Left colon (tissue), 2 donors: ENCODE measurements at regions not wholly inside any gene's neighbourhood (a gene's known extent, or its start where the extent isn't known, plus 50 kb on each side); places are given as distances from the start of the nearest gene placed in this dataset.
A peak's percentile ranks its signal among the peaks of the same experiment; 100 is the strongest.

Source experiments
- ATAC-seq: fragments of 200-7000 bp; cut with Tn5 transposase; one replicate; pipeline ENCODE4 v1.9.1; 2020; ENCODE audit warnings: mild to moderate bottlenecking, moderate library complexity
- DNase-seq, 2 donors: peaks; one replicate each; pipeline ENCODE4 v3.0.0-alpha.2; 2020
- intact Hi-C, 2 donors: fragments of 100-400 bp; cut with DNase I in 1 of 2; cut with micrococcal nuclease in 1 of 2; formaldehyde crosslinking; loops; one replicate each; pipeline versions ENCODE4 v1.11.2 to v1.14.0; 2022; cut with DNase I, micrococcal nuclease
- donor health status: DM: no; HTN: no; CAD: no.
- donor health status: DM: yes; HTN: yes; CAD: no.

DNA sequence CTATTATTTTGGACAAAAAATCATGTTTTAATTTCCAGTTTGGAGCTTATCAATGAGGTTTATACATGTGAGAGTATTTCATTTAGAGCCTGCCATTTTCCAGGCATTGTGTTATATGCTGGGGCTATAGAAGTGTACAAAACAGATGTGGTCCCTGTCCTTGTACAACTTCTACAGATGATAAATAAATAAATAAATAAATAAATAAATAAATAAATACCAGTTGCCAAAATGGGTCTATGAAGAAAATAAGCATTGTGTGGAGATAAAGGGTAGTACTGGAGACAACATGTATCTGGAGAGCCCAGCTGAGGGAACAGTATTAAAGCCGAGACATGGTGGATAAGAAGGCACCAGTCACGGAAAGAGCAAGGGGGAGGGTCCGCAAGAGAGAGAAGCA lies 210.0 kb downstream of the SS18 start:
- ATAC-seq = no peak
- intact Hi-C loops = no loop called here

DNA sequence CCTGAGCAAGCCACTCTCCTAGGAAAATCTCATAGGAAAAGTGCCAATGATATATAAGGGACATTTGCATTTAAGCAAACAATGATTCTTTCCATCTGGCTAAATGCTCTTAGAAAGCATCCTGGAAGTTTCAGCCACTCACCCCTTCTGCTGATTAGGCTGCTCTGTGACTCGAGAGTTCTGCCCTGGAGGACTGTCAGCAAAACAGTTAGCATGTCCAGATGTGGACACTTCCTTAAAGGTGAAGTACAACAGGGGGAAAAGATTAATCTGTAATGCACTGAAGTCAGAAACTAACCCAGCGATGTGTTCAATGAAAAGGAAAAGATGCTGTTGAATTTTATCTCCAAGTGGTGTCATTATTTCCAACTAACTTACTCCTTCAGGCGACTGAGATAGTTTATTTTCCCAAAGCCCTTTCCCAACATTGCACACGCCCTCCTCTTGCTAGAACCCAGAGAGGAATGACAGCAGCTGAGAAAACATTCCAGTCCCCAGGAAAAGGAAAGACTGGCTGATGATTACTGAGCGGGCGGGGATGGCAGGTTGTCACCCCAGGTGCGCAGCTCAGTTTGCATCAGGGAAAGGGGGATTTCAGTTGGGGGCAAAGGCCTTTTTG lies 214.0 kb downstream of the SS18 start:
- intact Hi-C loops = no loop called here
- DNase-seq (no peak), ATAC-seq (peak; percentile 66)

More for the DNA sequence above, 210.0 kb downstream of the SS18 start:
- DNase-seq = no peak

DNA sequence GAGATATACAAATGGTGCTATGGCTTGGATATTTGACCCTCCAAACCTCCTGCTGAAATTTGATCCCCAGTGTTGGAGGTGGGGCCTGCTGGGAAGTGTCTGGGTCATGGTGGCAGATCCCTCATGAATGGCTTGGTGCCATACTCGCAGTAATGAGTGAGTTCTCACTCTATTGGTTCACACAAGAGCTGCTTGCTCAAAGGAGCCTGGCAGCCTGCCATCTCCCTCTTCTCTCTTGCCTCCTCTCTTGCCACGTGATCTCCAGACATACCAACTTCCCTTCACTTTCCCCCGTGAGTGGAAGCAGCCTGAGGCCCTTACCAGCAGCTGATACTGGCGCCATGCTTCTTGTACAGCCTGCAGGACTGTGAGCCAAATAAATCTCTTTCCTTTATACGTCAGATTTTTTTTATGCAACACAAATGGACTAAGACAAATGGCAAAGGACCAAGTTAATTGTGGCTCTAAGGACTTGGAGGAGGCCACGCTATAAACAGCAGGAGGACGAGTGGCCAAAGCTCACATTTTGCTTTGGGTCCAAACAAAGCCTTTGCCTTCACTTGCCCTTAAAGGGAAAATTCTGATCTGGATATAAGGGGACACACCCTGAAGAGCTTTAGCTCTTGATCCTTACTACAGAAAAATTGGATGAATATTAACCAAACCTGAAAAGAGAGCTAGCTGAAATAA lies 214.7 kb downstream of the SS18 start:
- ATAC-seq (no peak), DNase-seq (peak in 1 of 2 donors; percentile 14)
- intact Hi-C loops = no loop called here

DNA sequence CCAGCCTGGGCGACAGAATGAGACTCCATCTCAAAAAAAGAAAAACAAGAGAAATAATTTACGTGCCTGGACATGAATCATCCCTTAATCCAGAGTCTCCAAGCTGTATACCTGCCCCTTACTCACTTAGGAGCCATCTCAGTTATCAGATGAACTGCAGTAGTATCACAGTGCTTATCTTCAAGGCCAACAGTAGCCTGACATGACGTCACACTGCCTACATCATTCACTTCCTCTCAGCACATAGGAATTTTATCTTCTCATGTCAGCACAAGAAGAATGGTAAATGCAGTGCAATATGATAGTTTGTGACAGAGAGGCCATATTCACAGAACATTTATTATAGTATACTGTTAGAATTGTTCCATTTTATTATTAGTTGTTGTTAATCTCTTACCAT lies 216.6 kb downstream of the SS18 start:
- ATAC-seq (no peak), DNase-seq (no peak)
- intact Hi-C loops = no loop called here

DNA sequence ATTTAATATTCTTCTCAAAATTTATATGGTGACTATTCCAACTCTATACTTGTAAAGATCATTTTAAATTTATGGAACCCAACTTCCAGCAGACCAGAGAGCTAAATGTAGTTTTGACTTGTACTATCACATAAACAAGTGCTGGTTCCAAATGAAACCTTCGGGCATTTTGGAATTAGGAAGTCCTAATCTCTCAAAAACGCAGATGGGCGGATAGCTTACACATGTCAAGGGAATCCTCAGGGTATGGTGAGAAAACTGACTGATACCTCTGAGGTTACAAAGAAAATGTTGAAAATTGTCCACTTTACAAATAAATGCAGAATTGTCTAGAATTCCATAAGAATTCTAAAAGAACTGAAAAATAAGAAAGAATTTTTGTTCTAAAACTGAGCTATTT lies 224.1 kb downstream of the SS18 start:
- intact Hi-C loops = no loop called here
- no peak for DNase-seq
- ATAC-seq = no peak

DNA sequence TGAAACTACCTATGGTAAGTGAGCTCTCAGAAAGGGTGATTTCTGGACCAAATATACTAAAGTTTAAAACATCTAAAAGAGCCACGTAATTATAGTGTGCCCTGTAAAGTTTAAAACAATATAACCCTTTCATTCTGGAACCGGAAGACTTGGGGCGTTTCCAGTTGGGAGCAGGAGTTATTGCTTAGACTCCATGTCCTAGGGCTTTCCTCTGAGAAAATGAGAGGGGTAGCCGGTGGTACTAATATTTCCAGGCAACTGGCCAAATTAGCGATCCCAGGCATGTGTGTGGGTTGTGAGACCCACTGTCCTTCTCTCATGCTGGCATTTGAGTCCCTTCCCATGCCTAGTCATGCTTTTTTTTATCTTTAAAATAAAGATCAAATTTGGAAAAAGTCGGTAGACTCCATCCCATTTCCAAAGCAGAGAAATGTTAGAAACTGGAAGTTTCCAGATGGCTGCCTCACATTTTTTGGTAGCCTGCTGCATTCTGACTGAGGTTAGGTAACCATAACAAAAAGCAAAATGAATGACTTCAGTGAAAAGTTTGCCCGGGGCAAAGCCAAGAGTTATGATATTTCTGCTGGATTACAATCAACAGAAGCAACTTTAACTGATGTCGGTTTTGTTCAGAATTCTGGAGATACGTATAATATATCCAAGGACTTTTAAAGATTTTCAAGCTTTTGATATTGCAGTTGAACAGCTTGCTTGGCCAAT lies 227.4 kb downstream of the SS18 start:
- peak; percentile 15 for ATAC-seq
- intact Hi-C loops = no loop called here
- no peak for DNase-seq

DNA sequence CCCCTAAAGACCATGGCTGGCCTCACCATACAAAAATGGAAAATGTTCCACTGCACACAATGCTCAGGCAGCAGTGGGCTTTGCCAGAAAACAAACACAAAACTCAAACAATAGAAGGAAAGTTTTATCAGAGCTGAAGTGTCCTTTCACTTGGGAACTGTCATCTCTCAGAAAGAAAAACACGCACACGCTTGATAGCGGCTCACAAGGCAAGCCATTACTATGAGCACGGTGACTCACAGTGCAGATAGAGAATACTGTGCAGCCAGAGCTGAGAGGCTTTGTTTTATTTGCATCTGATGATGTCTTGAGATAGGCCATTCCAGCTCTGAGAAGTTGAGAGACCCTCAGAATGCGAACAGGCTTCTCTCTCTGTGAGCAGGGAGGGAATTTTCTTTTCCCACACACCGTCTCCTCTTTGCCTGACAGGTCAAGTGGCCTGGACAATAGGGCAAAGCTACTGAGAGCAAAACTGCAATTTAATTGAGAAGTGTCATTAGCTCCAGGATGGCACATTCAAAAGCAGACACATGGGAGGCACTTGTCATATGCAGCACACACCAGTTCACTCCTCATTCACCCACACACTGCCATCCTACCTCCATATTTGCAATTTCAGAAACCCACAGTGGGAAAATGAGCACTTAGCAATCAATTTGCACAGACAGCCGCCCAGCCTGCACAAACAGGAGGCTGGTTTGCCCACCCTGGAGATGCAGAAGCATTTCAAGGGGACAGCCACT lies 236.6 kb downstream of the SS18 start:
- ATAC-seq (no peak), DNase-seq (no peak)
- intact Hi-C loops = no loop called here

DNA sequence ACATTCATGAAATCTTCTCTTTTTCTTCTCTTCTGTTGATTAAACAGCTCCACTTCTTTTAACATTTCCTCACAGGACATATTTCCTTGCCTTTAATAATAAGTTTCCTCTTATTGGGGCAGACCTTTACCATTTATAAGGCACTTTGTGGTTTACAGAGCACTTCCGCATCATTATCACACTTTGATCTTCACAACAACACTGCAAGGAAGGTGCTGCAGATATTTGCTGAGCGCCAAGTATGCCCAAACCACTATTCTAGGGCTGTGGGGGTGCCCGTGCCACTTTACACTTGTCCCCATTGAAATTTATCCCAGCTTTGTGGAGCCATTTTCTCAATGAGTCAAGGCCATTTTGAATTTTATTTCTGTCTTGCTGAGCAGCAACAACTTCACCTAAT lies 246.6 kb downstream of the SS18 start:
- intact Hi-C loops = no loop called here
- DNase-seq (no peak), ATAC-seq (no peak)

DNA sequence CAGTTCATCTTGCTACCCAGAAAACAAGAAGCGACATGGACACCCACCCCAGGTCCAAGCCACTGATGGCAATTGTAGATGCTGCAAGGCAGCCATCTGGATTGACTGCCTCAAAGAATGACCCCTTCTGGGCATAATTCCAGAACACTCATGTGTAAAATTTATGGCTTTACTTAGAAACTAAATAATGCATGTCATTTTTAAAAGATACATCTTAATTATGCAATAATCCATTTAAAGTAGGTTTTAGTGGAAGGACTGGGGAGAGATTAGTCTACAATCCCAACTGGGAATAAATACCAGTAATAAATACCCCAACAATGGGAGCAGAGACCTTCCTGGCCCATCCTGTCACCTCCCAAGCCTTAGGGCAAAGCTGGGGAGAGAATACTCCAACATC lies 247.7 kb downstream of the SS18 start:
- ATAC-seq (no peak), DNase-seq (no peak)
- intact Hi-C loops = no loop called here

DNA sequence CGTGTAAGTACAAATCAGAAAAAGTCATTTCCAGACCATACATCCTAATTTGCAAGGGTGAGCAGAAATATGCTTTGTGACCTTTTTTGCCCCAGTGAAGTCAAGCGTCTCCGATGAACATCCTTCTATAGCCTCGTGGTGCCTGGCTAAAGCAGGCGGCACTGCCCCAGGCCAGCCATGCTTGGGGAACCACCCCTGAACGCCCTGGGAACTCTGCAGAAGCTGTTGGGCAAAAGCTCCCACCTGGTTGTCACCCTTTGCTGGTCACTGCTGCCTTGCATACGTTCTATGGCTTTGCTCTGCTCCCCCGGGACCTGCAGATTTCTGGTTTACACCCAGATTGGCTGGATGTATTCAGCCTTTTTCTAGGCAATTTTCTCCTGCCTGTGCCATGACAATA lies 256.4 kb downstream of the SS18 start:
- intact Hi-C loops = loop anchor here in 1 of 2 donors (5.0 kb wide), 1 partner anchor 957 kb away; no protein-coding TSS in a partner anchor
- DNase-seq = no peak

DNA sequence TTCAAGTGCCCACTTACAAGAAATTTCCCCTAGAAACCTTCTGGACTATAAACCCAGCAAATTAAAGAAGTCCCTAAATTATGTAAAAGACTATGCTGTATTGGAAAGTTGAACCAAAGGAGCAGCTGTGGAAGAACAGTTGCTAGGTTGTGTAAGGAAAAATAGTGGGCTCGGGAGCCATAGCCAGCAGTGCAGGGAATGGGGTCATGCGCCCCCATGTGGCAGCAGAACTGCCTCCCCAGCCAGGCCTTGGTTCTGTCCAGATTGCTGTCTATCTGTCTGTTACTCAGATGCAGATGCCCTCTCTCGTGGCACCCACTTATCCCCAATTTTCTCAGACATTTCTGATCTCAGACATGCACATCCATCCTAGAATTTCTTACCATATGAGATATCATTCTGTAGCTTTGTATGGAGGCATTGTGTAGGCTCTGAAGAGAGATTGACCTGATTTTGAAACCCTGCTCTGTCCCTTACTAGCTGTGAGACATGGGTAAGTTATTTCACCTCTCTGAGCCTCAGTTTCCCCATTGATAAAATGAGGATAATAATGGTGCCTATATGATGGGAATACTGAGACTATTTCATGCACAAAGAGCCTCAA lies 258.3 kb downstream of the SS18 start:
- ATAC-seq (peak; percentile 70), DNase-seq (peak in 1 of 2 donors; percentile 71)
- intact Hi-C loops = loop anchor here in 1 of 2 donors (5.0 kb wide), 1 partner anchor 955 kb away; no protein-coding TSS in a partner anchor

More for the DNA sequence above, 256.4 kb downstream of the SS18 start:
- no peak for ATAC-seq

DNA sequence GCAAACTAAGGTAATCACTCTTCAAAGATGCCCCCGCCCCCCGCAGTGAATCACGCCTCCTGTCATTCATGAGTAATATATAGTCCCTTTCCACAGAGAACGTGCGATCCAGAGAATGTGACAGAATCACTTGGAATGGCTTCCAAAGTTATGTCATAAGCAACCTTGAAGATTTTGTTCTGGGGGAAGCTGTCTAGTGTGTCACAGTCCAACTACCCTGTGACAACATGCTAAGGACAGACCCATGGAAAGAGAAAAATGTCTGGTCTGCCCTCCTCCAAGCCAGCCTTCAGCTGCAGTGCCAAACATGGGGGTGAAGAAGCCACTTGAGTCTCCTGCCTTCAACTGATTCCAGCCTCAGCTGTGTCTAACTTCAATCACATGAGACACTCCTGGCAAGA lies 259.1 kb downstream of the SS18 start:
- intact Hi-C loops = loop anchor here in 1 of 2 donors (5.0 kb wide), 1 partner anchor 954 kb away; no protein-coding TSS in a partner anchor
- no peak for ATAC-seq
- no peak for DNase-seq

DNA sequence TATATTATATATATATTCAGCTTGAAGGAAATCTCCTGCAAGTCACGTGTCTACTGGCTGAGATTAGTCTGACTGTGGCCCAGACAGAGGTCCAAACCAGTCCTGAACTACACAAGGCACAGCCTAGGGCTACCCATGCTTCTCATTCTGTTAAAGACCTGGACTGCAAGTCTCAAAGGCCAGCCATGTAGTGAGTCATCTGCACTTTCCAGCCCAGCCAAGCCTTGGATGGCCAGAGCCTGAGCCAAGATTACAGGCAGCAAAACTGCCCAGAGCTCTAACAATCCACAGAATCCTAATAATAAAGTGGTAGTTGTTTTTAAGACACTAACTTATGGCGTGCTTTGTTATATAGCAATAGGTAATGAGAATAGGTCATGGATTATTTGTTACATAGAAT lies 259.6 kb downstream of the SS18 start:
- intact Hi-C loops = loop anchor here in 1 of 2 donors (5.0 kb wide), 1 partner anchor 953 kb away; no protein-coding TSS in a partner anchor
- no peak for DNase-seq
- ATAC-seq = no peak

DNA sequence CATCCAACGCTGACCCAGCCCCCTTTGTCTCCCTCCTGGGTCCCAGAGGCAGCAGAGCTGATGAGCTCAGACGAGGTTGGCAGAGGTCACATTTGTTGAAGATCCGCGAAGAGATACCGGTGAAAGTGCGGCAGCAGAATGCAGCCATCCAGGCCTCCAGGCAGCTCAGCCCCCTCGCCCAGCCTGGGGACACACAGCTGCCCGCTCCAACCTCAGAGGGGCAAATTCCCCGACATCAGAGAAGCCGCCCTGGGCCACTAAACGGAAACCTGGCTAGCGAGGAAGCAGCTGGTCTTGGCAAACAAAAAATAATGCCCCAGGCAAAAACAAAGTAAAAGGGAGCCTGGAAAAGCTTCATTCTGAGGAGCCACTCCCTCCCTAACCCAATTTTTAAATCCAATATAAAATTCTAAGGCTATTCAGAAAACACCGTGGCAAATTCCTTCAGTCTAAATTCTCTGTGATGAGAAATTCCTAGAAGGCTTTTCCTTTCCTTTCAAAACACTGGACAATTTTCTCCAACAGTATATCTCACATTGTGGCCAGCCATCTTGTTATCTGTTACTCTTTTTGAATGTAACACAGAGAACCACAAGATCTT lies 262.4 kb downstream of the SS18 start:
- ATAC-seq = no peak

DNA sequence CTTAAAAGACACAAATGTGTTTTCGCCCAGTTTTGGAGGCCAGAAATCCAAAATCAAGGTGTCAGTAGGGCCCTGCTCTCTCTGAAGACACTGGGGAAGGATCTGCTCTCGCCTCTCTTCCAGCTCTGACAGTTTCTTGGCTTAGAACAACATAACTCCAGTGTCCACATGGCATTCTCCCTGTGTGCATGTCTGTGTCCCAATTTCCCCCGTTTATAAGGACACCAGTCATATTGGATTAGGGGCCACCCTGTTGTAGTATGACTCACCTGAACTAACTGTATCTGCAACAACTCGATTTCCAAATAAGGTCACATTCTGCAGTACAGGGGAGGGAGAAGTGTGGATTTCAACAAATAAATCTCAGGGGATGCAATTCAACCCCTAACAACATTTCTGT lies 263.2 kb downstream of the SS18 start:
- ATAC-seq (no peak), DNase-seq (no peak)
- intact Hi-C loops = no loop called here

More for the DNA sequence above, 262.4 kb downstream of the SS18 start:
- intact Hi-C loops = no loop called here
- no peak for DNase-seq

DNA sequence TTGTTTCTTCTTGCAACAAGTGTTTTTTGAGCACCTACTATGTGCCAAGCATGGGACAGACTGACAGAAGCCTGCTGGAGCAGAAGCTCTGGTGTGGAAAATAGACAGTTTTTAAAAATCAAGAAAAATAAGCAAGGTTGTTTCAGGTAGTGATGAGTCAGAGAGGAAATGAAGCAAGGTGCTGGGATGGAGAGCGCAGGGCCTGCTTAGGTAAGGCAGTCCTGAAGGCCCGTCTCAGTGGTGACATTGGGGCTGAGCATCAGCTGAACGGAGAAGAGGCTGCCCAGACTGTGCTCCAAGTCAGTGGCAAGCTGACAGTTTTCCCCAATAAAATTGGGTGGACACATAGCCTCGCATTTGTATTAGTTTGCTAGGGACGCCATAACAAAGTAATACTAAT lies 263.6 kb downstream of the SS18 start:
- intact Hi-C loops = no loop called here
- DNase-seq (no peak), ATAC-seq (no peak)

DNA sequence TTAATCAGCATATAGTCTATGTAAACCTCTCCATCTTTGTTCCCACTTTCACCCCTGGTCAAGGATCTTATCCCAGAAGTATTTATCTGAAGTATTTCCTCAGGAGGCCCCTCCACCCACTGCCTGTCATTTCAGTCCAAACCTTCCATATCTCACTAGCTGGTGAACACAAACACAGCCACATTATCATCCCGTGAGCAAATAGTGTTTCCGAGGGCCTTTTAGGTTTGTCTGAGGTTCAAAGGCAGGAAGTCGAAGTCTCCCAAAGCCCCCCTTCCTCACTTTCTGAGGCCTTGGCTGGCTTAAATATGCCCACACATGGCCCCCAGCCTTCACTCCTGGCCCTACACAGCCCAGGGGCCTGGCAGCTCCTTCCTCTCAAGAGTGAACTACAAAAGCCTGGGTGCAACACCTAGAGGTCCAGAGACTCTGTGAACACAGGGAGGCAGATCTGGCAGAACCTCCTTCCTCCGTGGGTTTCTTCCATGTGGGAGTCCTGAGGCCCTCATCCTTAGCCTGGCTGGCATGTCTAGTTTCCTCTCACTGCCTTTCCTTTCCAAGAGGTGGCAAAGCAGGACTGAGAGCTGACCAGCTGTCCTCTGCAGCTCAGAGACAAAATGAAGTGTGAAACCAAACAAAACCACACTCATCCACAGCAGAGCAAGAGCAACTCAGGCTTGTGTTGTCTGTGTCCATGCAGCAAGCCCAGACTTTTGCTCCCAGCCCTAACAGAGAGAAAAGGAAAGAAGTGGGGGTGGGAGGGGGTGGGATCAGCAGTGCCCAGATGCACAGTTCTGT lies 264.2 kb downstream of the SS18 start:
- DNase-seq = no peak
- intact Hi-C loops = no loop called here
- no peak for ATAC-seq

DNA sequence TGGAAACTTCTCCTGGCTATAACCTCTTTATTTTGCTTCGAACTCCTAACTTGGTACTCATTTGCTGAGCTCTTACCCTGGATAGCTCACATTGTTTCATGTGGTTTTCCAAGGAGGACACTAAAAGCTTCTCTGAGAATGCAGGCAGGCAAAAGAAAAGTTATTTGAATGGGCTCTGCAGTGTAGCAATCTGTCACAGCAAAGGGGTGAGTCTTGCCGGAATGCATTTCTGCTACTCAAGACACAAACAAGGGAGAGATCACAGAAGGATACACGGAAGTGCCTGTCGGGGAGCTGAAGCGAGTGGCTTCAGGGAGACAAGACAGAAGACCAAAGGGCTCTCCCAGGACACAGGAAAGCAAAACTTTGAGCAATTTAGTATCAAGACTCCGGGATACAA lies 265.4 kb downstream of the SS18 start:
- intact Hi-C loops = no loop called here
- no peak for DNase-seq
- ATAC-seq = no peak
